ENCODE measurements at regions not wholly inside any gene's neighbourhood (a gene's known extent, or its start where the extent isn't known, plus 50 kb on each side); places are given as distances from the start of the nearest gene placed in this dataset.

DNA sequence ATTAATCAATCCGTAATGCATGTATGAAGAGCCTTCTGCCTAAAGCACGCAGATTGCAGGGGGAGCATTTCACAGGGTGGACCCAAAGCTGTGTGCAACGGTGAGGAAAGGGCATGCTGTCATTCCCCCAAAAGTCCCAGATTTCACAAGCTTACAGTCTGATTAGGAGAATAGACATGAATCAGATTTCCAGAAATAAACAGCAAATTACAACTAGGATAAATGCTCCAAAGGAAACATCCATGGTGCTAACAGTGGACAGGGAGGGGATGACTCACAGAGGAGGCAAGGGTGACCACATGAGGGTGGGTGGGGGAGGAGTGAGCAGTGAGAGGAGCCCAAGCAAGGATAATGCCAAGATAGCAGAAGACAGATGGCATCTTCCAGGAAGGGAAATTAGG lies 258.4 kb upstream of the TAS2R1 start (continued):
- TF ChIP-seq HBP1 (CRISPR knock-in tag; IDR thresholded peaks at IDR 0.05; ENCODE audit: low read depth) (no peak), TRAFD1 (CRISPR knock-in tag; IDR thresholded peaks at IDR 0.05; ENCODE audit: borderline replicate concordance) (no peak), ARID4A (CRISPR knock-in tag; IDR thresholded peaks at IDR 0.05; ENCODE audit: borderline replicate concordance) (no peak), FOSL1 (CRISPR knock-in tag; IDR thresholded peaks at IDR 0.05; ENCODE audit: borderline replicate concordance) (no peak)

- no TSS peak for BruUV-seq (replicated peaks)
- no peaks in the 10 kb centered on the region for H3K79me2 ChIP-seq (ENCODE audit: insufficient read depth, low read length)
- H3K27me3 ChIP-seq (ENCODE audit: control insufficient read depth in 1 of 2, insufficient read depth in 2 of 2, low read length in 2 of 2): peaks cover 0 to 6% of the 10 kb centered on the region in 2 experiments; a peak in 2 of 5 replicates
- no peak overlapping the region for H2AFZ ChIP-seq (ENCODE audit: low read length)
- ChIA-PET POLR2A (no interaction called here), CTCF (ENCODE audit: low intra/inter-chr PET ratio, low total read pairs) (no interaction called here)
- no peaks in the 10 kb centered on the region for H3K9me3 ChIP-seq (ENCODE audit: low read length)
- ATAC-seq: no peak
- intact Hi-C loops (cut with micrococcal nuclease; ENCODE audit: unreplicated experiment) (no loop called here), in situ Hi-C loops (cut with HindIII; ENCODE audit: extremely low pct_ligation_motif_present, low pct_unique_long_range_greater_than_20kb) (no loop called here)
- H4K20me1 ChIP-seq (ENCODE audit: insufficient read depth, low read length): no peaks in the 10 kb centered on the region
- no peaks in the 10 kb centered on the region for H3K36me3 ChIP-seq (replicated peaks in 1 of 2; ENCODE audit: control insufficient read depth in 1 of 2, insufficient read depth in 2 of 2, low read length in 2 of 2)
- DNase-seq (ENCODE audit: low spot score): no peak
- no peak for FAIRE-seq
- no peaks in the 10 kb centered on the region for H3K4me1 ChIP-seq (ENCODE audit: insufficient read depth, low read length)
- H3K27ac ChIP-seq (ENCODE audit: extremely low read length, insufficient read depth, low read length): no peak overlapping the region
- no peak overlapping the region for H3K4me3 ChIP-seq (replicated peaks in 1 of 3; ENCODE audit: insufficient read depth in 1 of 3, low read depth in 2 of 3, low read length in 3 of 3)
- no peak overlapping the region for H3K9ac ChIP-seq (ENCODE audit: insufficient read depth, low read depth, low read length)
- H3K4me2 ChIP-seq (ENCODE audit: low read depth, low read length): no peak overlapping the region
- TF ChIP-seq ZNF17 (CRISPR knock-in tag; IDR thresholded peaks at IDR 0.05): no peak
- TF ChIP-seq FOXP1 (IDR thresholded peaks at IDR 0.05): no peak
- TF ChIP-seq FOXP1 (CRISPR knock-in tag; IDR thresholded peaks at IDR 0.05): no peak
- TF ChIP-seq TCF12 (IDR thresholded peaks at IDR 0.05): no peak
- no peak for TF ChIP-seq TCF12 (CRISPR knock-in tag; IDR thresholded peaks at IDR 0.05)
- peak; percentile 67 for TF ChIP-seq MAFF (IDR thresholded peaks at IDR 0.05; ENCODE audit: low read depth, low read length)
- TF ChIP-seq ELF3 (CRISPR knock-in tag; IDR thresholded peaks at IDR 0.05): no peak
- no peak for TF ChIP-seq RXRB (CRISPR knock-in tag; IDR thresholded peaks at IDR 0.05; ENCODE audit: borderline replicate concordance)
These were observed 255.0 kb upstream of the TAS2R1 start for GRCh38 chr5:9885164-9885563.
